GM06990 (cell line): ENCODE measurements at regions not wholly inside any gene's neighbourhood (a gene's known extent, or its start where the extent isn't known, plus 50 kb on each side); places are given as distances from the start of the nearest gene placed in this dataset.

ENCODE experiments used
- DNase-seq: peaks from one replicate; pipeline ENCODE4 v3.0.0-alpha.2; 2011; ENCODE audit not compliant: insufficient read length; ENCODE audit errors: extremely low read depth
- H3K27me3 ChIP-seq: replicated peaks from 2 replicates; pipeline ENCODE4 v1.6.0; 2011; ENCODE audit warnings: low read length; ENCODE audit not compliant: control insufficient read depth, insufficient read depth
- H3K36me3 ChIP-seq: 2 replicates; pipeline ENCODE4 v1.5.1; 2011; ENCODE audit warnings: low read length; ENCODE audit not compliant: control insufficient read depth, insufficient read depth
- H3K4me3 ChIP-seq: replicated peaks from 2 replicates; pipeline ENCODE4 v1.5.1; 2011; ENCODE audit warnings: low read depth, mild to moderate bottlenecking, control low read depth, low read length
- CTCF ChIP-seq: IDR thresholded peaks from 2 replicates; pipeline ENCODE4 v1.5.1; 2011; ENCODE audit warnings: low read length, control low read depth, mild to moderate bottlenecking, inconsistent platforms; ENCODE audit not compliant: insufficient read depth, poor library complexity, severe bottlenecking

- DNase-seq, result no peak
- no peak for TF ChIP-seq CTCF
Measured at GRCh38 chr1:5156416-5157120, 502.2 kb downstream of the AJAP1 start.

GRCh38 chr1:5151511-5151910 is 497.1 kb downstream of the AJAP1 start:
- H3K4me3 ChIP-seq, result no peak overlapping the region
- no peaks in the 10 kb centered on the region for H3K27me3 ChIP-seq
- no peak for TF ChIP-seq CTCF
- no peaks in the 10 kb centered on the region for H3K36me3 ChIP-seq
- DNase-seq, result no peak

More at GRCh38 chr1:5156416-5157120, 502.2 kb downstream of the AJAP1 start:
- H3K4me3 ChIP-seq, result no peak overlapping the region
- no peaks in the 10 kb centered on the region for H3K36me3 ChIP-seq
- H3K27me3 ChIP-seq, result no peaks in the 10 kb centered on the region

GRCh38 chr1:5150191-5150590 is 495.8 kb downstream of the AJAP1 start:
- no peak for DNase-seq
- H3K27me3 ChIP-seq, result no peaks in the 10 kb centered on the region
- H3K36me3 ChIP-seq, result no peaks in the 10 kb centered on the region
- no peak for TF ChIP-seq CTCF
- no peak overlapping the region for H3K4me3 ChIP-seq

- no peak for DNase-seq
- H3K27me3 ChIP-seq, result no peaks in the 10 kb centered on the region
- H3K36me3 ChIP-seq, result no peaks in the 10 kb centered on the region
- H3K4me3 ChIP-seq, result no peak overlapping the region
- no peak for TF ChIP-seq CTCF
Measured at GRCh38 chr1:5147806-5148205, 493.4 kb downstream of the AJAP1 start.

GRCh38 chr1:5142389-5142788 is 488.0 kb downstream of the AJAP1 start:
- no peak for TF ChIP-seq CTCF
- no peak overlapping the region for H3K4me3 ChIP-seq
- no peak for DNase-seq
- H3K36me3 ChIP-seq, result no peaks in the 10 kb centered on the region
- H3K27me3 ChIP-seq, result no peaks in the 10 kb centered on the region

- TF ChIP-seq CTCF, result no peak
- Histone ChIP-seq H3K4me3 (no peak overlapping the region), H3K27me3 (no peaks in the 10 kb centered on the region), H3K36me3 (no peaks in the 10 kb centered on the region)
- no peak for DNase-seq
Measured at GRCh38 chr1:5141750-5142149, 487.3 kb downstream of the AJAP1 start.
